ENCODE measurements at regions not wholly inside any gene's neighbourhood (a gene's known extent, or its start where the extent isn't known, plus 50 kb on each side); places are given as distances from the start of the nearest gene placed in this dataset.

- CTCF ChIA-PET, result no interaction called here
- no peak overlapping the region for H3K27ac ChIP-seq (ENCODE audit: low read length)
- DNase-seq (ENCODE audit: low read depth, low spot score) (no peak), ATAC-seq (no peak)
- no peaks in the 10 kb centered on the region for H3K9me3 ChIP-seq (ENCODE audit: control insufficient read depth, insufficient read depth, low read depth, low read length)
- no peaks in the 10 kb centered on the region for H3K4me1 ChIP-seq (ENCODE audit: control insufficient read depth, insufficient read depth, low read length)
- no peaks in the 10 kb centered on the region for H3K36me3 ChIP-seq (ENCODE audit: control insufficient read depth, insufficient read depth, low read length)
- in situ Hi-C loops (cut with HindIII; ENCODE audit: low pct_unique_long_range_greater_than_20kb, low sequenced_read_pairs) (no loop called here), intact Hi-C loops (cut with micrococcal nuclease; ENCODE audit: unreplicated experiment) (no loop called here)
- H3K4me3 ChIP-seq (ENCODE audit: low read depth in 2 of 2, low read length in 2 of 2), result no peak overlapping the region
- H3K27me3 ChIP-seq (ENCODE audit: control insufficient read depth, insufficient read depth, low read length), result no peaks in the 10 kb centered on the region
- TSS peak; percentile 53 for BruUV-seq (replicated peaks)
- POLR2A ChIA-PET, result no interaction called here
- no peak for TF ChIP-seq POLR2AphosphoS5 (IDR thresholded peaks at IDR 0.05; ENCODE audit: low read depth, low read length)
- TF ChIP-seq CTCF (IDR thresholded peaks at IDR 0.05), result no peak
- no peak for TF ChIP-seq REST (IDR thresholded peaks at IDR 0.05; ENCODE audit: insufficient read depth in 1 of 2, low read depth in 2 of 2, low read length in 1 of 2)
- TF ChIP-seq TCF7L2 (IDR thresholded peaks at IDR 0.05; ENCODE audit: low read depth, low read length), result no peak
- TF ChIP-seq SIN3A (IDR thresholded peaks at IDR 0.05; ENCODE audit: borderline replicate concordance, insufficient read depth, low read depth, low read length), result no peak
Measured at GRCh38 chr1:206419783-206420182, 50.5 kb upstream of the IKBKE start.

- Histone ChIP-seq H3K27me3 (ENCODE audit: control insufficient read depth, insufficient read depth, low read length) (no peaks in the 10 kb centered on the region), H3K4me1 (ENCODE audit: control insufficient read depth, insufficient read depth, low read length) (no peaks in the 10 kb centered on the region), H3K9me3 (ENCODE audit: control insufficient read depth, insufficient read depth, low read depth, low read length) (no peaks in the 10 kb centered on the region), H3K27ac (ENCODE audit: low read length) (no peak overlapping the region), H3K36me3 (ENCODE audit: control insufficient read depth, insufficient read depth, low read length) (no peaks in the 10 kb centered on the region), H3K4me3 (ENCODE audit: low read depth in 2 of 2, low read length in 2 of 2) (no peak overlapping the region)
- TF ChIP-seq REST (IDR thresholded peaks at IDR 0.05; ENCODE audit: insufficient read depth in 1 of 2, low read depth in 2 of 2, low read length in 1 of 2) (no peak), SIN3A (IDR thresholded peaks at IDR 0.05; ENCODE audit: borderline replicate concordance, insufficient read depth, low read depth, low read length) (no peak), CTCF (IDR thresholded peaks at IDR 0.05) (no peak), TCF7L2 (IDR thresholded peaks at IDR 0.05; ENCODE audit: low read depth, low read length) (no peak), POLR2AphosphoS5 (IDR thresholded peaks at IDR 0.05; ENCODE audit: low read depth, low read length) (no peak)
- in situ Hi-C loops (cut with HindIII; ENCODE audit: low pct_unique_long_range_greater_than_20kb, low sequenced_read_pairs) (no loop called here), intact Hi-C loops (cut with micrococcal nuclease; ENCODE audit: unreplicated experiment) (no loop called here)
- POLR2A ChIA-PET, result no interaction called here
- CTCF ChIA-PET, result no interaction called here
- ATAC-seq (no peak), DNase-seq (ENCODE audit: low read depth, low spot score) (no peak)
- no TSS peak for BruUV-seq (replicated peaks)
Measured at GRCh38 chr1:206420471-206420870, 49.8 kb upstream of the IKBKE start.

Measured in Panc1 (cell line).